ENCODE measurements at regions not wholly inside any gene's neighbourhood (a gene's known extent, or its start where the extent isn't known, plus 50 kb on each side); places are given as distances from the start of the nearest gene placed in this dataset.

GRCh38 chrX:80556148-80556547 is 135.9 kb downstream of the TENT5D start:
- ChIA-PET POLR2A (no interaction called here), CTCF (no interaction called here)
- Histone ChIP-seq H3K4me3 (ENCODE audit: low read depth, low read length) (no peak overlapping the region), H3K36me3 (ENCODE audit: control insufficient read depth in 2 of 2, insufficient read depth in 1 of 2, low read length in 2 of 2) (no peaks in the 10 kb centered on the region), H3K4me1 (ENCODE audit: control insufficient read depth, insufficient read depth, low read length) (no peaks in the 10 kb centered on the region), H3K9me3 (ENCODE audit: control insufficient read depth, insufficient read depth, low read depth, low read length) (no peaks in the 10 kb centered on the region), H3K27ac (ENCODE audit: extremely low read depth, low read depth, low read length) (no peak overlapping the region)
- TF ChIP-seq, protein P1, sequence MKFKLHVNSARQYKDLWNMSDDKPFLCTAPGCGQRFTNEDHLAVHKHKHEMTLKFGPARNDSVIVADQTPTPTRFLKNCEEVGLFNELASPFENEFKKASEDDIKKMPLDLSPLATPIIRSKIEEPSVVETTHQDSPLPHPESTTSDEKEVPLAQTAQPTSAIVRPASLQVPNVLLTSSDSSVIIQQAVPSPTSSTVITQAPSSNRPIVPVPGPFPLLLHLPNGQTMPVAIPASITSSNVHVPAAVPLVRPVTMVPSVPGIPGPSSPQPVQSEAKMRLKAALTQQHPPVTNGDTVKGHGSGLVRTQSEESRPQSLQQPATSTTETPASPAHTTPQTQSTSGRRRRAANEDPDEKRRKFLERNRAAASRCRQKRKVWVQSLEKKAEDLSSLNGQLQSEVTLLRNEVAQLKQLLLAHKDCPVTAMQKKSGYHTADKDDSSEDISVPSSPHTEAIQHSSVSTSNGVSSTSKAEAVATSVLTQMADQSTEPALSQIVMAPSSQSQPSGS (tag by site-specific recombination; IDR thresholded peaks at IDR 0.05; ENCODE audit: low read depth) = no peak
- TF ChIP-seq ZNF600 (tag by site-specific recombination; IDR thresholded peaks at IDR 0.05) (no peak), SP7 (tag by site-specific recombination; IDR thresholded peaks at IDR 0.05) (no peak), ZNF416 (tag by site-specific recombination; IDR thresholded peaks at IDR 0.05) (no peak), ZNF112 (tag by site-specific recombination; IDR thresholded peaks at IDR 0.05) (no peak), ZNF394 (tag by site-specific recombination; IDR thresholded peaks at IDR 0.05; ENCODE audit: borderline replicate concordance) (no peak), ZFP3 (tag by site-specific recombination; IDR thresholded peaks at IDR 0.05; ENCODE audit: low read depth) (no peak), ZNF623 (tag by site-specific recombination; IDR thresholded peaks at IDR 0.05) (no peak), SCRT2 (tag by site-specific recombination; IDR thresholded peaks at IDR 0.05) (no peak), KLF7 (tag by site-specific recombination; IDR thresholded peaks at IDR 0.05; ENCODE audit: borderline replicate concordance) (no peak), SALL2 (tag by site-specific recombination; IDR thresholded peaks at IDR 0.05; ENCODE audit: borderline replicate concordance) (no peak), ZNF341 (tag by site-specific recombination; IDR thresholded peaks at IDR 0.05; ENCODE audit: low read depth) (no peak), ZNF626 (tag by site-specific recombination; IDR thresholded peaks at IDR 0.05) (no peak), GLIS1 (tag by site-specific recombination; IDR thresholded peaks at IDR 0.05) (no peak), ZNF610 (tag by site-specific recombination; IDR thresholded peaks at IDR 0.05; ENCODE audit: borderline replicate concordance) (no peak)
- TF ChIP-seq, protein P2, sequence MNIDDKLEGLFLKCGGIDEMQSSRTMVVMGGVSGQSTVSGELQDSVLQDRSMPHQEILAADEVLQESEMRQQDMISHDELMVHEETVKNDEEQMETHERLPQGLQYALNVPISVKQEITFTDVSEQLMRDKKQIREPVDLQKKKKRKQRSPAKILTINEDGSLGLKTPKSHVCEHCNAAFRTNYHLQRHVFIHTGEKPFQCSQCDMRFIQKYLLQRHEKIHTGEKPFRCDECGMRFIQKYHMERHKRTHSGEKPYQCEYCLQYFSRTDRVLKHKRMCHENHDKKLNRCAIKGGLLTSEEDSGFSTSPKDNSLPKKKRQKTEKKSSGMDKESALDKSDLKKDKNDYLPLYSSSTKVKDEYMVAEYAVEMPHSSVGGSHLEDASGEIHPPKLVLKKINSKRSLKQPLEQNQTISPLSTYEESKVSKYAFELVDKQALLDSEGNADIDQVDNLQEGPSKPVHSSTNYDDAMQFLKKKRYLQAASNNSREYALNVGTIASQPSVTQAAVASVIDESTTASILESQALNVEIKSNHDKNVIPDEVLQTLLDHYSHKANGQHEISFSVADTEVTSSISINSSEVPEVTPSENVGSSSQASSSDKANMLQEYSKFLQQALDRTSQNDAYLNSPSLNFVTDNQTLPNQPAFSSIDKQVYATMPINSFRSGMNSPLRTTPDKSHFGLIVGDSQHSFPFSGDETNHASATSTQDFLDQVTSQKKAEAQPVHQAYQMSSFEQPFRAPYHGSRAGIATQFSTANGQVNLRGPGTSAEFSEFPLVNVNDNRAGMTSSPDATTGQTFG (tag by site-specific recombination; IDR thresholded peaks at IDR 0.05; ENCODE audit: borderline replicate concordance) = no peak
- TF ChIP-seq, protein P3, sequence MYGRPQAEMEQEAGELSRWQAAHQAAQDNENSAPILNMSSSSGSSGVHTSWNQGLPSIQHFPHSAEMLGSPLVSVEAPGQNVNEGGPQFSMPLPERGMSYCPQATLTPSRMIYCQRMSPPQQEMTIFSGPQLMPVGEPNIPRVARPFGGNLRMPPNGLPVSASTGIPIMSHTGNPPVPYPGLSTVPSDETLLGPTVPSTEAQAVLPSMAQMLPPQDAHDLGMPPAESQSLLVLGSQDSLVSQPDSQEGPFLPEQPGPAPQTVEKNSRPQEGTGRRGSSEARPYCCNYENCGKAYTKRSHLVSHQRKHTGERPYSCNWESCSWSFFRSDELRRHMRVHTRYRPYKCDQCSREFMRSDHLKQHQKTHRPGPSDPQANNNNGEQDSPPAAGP (tag by site-specific recombination; IDR thresholded peaks at IDR 0.05) = no peak

- ChIA-PET POLR2A (no interaction called here), CTCF (no interaction called here)
- Histone ChIP-seq H3K4me1 (ENCODE audit: control insufficient read depth, insufficient read depth, low read length) (no peaks in the 10 kb centered on the region), H3K9me3 (ENCODE audit: control insufficient read depth, insufficient read depth, low read depth, low read length) (no peaks in the 10 kb centered on the region), H3K27ac (ENCODE audit: extremely low read depth, low read depth, low read length) (no peak overlapping the region), H3K4me3 (ENCODE audit: low read depth, low read length) (no peak overlapping the region), H3K36me3 (ENCODE audit: control insufficient read depth in 2 of 2, insufficient read depth in 1 of 2, low read length in 2 of 2) (no peaks in the 10 kb centered on the region)
- TF ChIP-seq ZNF530 (tag by site-specific recombination; IDR thresholded peaks at IDR 0.05; ENCODE audit: low read depth) (no peak), ZNF658 (tag by site-specific recombination; IDR thresholded peaks at IDR 0.05) (no peak), SP3 (tag by site-specific recombination; IDR thresholded peaks at IDR 0.05) (no peak), SALL2 (tag by site-specific recombination; IDR thresholded peaks at IDR 0.05; ENCODE audit: borderline replicate concordance) (no peak), ZNF501 (tag by site-specific recombination; IDR thresholded peaks at IDR 0.05) (no peak), ZNF560 (tag by site-specific recombination; IDR thresholded peaks at IDR 0.05; ENCODE audit: borderline replicate concordance) (no peak), ZNF776 (tag by site-specific recombination; IDR thresholded peaks at IDR 0.05; ENCODE audit: borderline replicate concordance) (no peak)
- TF ChIP-seq, protein P4, sequence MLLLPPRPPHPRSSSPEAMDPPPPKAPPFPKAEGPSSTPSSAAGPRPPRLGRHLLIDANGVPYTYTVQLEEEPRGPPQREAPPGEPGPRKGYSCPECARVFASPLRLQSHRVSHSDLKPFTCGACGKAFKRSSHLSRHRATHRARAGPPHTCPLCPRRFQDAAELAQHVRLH (tag by site-specific recombination; IDR thresholded peaks at IDR 0.05) = no peak
- TF ChIP-seq, protein P2 (tag by site-specific recombination; IDR thresholded peaks at IDR 0.05; ENCODE audit: borderline replicate concordance) = no peak
- TF ChIP-seq, protein P5, sequence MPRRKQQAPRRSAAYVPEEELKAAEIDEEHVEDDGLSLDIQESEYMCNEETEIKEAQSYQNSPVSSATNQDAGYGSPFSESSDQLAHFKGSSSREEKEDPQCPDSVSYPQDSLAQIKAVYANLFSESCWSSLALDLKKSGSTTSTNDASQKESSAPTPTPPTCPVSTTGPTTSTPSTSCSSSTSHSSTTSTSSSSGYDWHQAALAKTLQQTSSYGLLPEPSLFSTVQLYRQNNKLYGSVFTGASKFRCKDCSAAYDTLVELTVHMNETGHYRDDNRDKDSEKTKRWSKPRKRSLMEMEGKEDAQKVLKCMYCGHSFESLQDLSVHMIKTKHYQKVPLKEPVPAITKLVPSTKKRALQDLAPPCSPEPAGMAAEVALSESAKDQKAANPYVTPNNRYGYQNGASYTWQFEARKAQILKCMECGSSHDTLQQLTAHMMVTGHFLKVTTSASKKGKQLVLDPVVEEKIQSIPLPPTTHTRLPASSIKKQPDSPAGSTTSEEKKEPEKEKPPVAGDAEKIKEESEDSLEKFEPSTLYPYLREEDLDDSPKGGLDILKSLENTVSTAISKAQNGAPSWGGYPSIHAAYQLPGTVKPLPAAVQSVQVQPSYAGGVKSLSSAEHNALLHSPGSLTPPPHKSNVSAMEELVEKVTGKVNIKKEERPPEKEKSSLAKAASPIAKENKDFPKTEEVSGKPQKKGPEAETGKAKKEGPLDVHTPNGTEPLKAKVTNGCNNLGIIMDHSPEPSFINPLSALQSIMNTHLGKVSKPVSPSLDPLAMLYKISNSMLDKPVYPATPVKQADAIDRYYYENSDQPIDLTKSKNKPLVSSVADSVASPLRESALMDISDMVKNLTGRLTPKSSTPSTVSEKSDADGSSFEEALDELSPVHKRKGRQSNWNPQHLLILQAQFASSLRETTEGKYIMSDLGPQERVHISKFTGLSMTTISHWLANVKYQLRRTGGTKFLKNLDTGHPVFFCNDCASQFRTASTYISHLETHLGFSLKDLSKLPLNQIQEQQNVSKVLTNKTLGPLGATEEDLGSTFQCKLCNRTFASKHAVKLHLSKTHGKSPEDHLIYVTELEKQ (tag by site-specific recombination; IDR thresholded peaks at IDR 0.05; ENCODE audit: borderline replicate concordance) = no peak
Measured at GRCh38 chrX:80572636-80573035, 152.4 kb downstream of the TENT5D start.

Data from HEK293 (cell line).